ENCODE measurements at regions not wholly inside any gene's neighbourhood (a gene's known extent, or its start where the extent isn't known, plus 50 kb on each side); places are given as distances from the start of the nearest gene placed in this dataset.
"Not testable (repeated sequence)": the region's sequence is repeated elsewhere in the genome, so short reads cannot be mapped to it uniquely, and the experiment has no call there.

DNA sequence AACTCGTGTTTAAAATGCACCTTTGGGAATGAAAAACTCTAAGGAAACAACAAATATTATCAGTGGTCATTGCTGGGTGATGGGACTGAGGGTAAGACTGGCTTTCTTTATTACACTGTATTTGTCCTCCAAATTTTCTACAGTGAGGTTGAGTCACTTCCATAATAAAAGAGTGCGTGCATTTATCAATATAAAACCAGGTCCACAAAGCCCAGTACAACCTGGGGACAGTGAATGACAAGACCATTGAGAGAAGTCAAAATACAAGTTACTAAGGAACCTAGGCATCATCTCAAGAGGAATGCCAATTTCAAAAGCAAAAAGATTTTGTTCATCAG, 76.4 kb downstream of the MAGED4 start:
- DNase-seq: no peak

DNA sequence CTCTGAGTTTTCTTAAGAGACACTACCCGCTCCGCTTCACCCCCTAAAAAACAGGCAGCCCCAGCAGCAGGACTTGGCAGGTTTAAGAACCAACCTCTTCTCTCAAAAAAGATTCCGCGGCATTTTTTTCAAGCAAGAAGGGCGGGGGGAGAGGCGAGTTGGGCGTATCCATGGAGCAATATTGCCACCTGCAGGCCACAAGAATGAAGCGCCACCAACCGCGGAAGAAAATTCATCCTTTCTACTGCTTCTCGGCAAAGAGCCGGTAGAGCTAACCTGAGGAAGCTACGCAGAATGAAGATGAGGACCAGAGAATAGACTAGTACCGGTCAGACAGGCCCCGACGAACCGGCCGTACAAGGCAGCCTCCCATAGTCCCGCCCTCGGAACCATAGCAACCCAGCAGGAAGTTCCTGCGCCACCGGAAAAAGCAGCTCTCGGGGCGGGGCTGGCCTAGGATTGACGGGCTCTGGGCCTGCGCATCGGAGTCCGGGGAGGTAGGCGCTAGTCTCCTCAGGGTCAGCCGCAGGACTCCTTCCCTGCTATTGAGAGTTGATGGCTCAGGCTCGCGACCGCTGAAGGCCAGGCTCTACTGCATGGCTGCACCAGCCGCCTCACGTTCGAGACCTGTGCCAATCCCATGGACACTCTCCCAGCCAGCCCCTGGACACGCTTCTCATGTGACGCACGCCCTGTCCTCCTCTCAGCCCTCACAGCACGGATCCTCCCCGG, 76.9 kb downstream of the MAGED4 start:
- DNase-seq: peak; percentile 94

GRCh38 chrX:52262195-52262546, 77.5 kb downstream of the MAGED4 start:
- no peak for DNase-seq

- DNase-seq: no peak
Measured at GRCh38 chrX:52263417-52263816, 78.7 kb downstream of the MAGED4 start.

GRCh38 chrX:52265713-52266112, 81.0 kb downstream of the MAGED4 start:
- DNase-seq: no peak

GRCh38 chrX:52268502-52268901, 83.8 kb downstream of the MAGED4 start:
- DNase-seq: not testable (repeated sequence)

GRCh38 chrX:52270453-52271116, 85.9 kb downstream of the MAGED4 start:
- no peak for DNase-seq

- no peak for DNase-seq
Measured at GRCh38 chrX:52271206-52271605, 86.5 kb downstream of the MAGED4 start.

DNA sequence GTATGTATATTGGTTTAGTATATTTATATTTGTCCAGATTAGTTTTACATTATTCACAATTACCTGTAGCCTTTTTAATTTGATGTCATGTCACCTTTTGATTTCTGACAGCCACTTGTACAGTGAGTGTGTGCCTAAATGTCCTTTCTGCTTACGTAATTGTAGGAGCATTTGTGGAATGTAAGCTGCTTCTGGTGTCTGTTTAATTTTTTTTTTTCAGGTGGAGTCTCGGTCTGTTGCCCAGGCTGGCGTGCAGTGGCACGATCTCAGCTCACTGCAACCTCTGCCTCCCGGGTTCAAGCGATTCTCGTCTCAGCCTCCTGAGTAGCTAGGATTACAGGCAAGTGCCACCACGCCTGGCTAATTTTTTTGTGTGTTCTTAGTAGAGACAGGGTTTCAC, 91.2 kb upstream of the XAGE2 start:
- no peak for DNase-seq

- no peak for DNase-seq
Measured at GRCh38 chrX:52280812-52281211, 88.0 kb upstream of the XAGE2 start.

DNA sequence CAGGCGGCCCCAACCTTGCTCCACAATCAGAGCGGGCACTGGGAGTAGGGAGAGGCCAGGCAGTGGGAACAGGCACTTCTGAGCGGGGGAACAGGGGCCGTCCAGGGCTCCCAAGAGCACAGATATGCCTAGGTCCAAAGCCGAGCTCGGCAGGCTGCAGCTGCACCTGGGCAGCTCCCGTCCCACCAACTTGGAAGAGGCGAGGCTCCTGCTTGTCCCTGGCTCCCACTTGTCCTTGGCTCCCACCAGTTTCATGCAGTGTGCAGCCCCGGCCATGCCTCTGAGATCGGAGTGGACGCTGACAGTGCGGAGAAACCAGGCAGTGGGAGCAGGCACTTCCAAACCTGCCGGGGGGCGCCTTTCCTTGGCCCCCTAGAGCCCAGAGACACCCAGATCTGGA, 84.0 kb upstream of the XAGE2 start:
- no peak for DNase-seq

DNA sequence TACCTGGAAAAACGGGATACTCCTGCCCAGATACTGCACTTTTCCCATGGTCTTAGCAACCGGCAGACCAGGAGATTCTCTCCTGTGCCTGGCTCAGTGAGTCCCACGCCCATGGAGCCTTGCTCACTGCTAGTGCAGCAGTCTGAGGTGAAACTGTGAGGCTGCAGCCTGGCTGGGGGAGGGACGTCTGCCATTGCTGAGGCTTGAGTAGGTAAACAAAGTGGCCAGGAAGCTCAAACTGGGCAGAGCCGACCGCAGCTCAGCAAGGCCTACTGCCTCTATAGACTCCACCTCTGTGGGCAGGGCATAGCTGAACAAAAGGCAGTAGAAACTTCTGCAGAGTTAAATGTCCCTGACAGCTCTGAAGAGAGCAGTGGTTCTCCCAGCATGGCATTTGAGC, 69.9 kb upstream of the XAGE2 start:
- not testable (repeated sequence) for DNase-seq

- not testable (repeated sequence) for DNase-seq
Measured at GRCh38 chrX:52308532-52308931, 60.3 kb upstream of the XAGE2 start.

All from activated effector memory CD4-positive, alpha-beta T cell treated with anti-CD3 and anti-CD28 coated beads, Interleukin-2, amount 50 U/mL, for 16 hours (primary cell).